Left kidney (tissue), 1 donor: ENCODE measurements at regions not wholly inside any gene's neighbourhood (a gene's known extent, or its start where the extent isn't known, plus 50 kb on each side); places are given as distances from the start of the nearest gene placed in this dataset.

Experiments used
- DNase-seq: peaks from one replicate; pipeline ENCODE4 v3.0.0-alpha.2; 2013

DNA sequence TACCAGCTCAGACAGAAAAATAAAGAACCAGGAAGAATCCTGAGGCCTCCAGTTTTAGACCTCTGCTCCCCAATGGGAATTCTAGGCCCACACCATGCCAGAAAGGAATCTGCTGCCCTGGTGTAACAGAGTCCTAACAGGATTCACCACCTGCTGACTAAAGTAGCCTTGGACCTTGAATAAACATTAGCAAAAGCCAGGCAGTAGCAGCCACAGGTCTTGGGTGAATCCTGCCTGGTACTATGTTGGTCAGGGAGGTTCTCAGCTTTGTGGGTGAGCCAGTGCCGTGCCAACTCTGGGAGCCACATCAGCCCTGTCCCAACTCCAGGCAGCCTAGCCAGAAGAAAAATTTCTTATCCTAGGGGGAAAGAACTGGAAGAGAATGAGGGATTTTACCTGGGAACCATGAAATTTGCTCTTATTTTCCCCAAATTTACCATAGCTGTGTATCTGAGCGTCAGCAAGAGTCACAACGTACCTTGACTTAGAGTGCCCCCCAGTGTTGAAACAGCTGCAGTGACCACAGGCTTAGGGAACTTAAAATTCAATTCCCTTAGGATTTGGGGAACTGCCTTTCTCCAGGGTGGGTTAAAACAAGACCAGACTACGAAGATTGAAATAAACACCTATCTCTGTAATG, 1895.6 kb upstream of the PRR20A start:
- no peak for DNase-seq

DNA sequence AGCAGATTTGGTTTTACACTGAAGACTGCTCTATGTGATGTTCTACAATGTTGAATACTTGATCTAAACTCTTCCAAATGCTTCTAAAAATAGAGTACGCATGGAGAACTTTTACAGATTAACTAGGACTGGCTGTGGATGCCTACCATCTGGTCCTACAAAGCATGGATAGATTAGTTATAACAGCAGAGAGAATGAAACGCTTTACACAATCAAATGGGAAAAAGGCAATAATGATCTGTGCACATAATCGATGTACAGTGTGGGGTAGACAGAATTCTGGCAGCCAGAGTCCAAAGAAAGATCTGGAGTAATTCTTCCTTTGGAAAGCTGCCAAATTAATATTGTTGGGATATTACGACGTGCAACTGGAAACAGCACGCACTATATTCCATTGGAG, 1885.5 kb upstream of the PRR20A start:
- DNase-seq, result no peak

DNA sequence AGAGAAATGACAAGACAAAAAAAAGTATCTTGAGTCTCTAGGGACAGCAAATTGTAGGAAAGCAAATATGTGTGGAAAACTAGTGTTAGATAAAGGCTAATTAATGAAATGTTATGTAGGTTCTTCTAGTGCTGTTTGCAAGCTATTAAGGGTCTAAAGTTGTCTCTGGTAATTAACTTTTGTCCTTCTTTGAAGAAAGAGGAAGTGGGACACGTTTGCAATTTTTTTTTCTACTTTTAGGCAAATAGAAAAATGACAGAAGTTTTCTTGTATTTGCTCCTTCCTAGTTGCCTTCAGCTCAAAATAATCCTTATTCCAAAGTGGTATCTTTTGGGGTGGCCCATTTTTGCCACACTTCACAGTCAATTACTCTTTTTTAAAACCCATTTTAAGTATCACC, 1877.7 kb upstream of the PRR20A start:
- no peak for DNase-seq

DNA sequence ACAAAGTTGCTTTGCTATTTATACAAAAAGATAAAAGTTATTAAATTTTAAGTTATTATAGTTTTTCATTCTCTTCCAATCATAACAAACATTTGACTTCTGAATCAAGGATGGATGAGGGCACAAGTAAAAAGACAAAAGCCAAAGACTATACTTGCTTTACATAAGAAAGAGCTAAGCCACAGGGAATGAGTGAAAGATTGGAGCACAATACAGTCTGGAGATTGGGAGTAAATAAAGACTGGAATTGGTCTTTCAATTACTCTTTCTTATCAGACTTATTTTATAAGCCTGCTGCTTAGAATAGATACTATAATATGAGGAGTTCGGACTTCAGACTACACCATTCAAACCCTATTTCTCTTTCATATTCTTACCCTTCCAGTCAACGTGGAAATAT, 1874.1 kb upstream of the PRR20A start:
- DNase-seq, result no peak

DNA sequence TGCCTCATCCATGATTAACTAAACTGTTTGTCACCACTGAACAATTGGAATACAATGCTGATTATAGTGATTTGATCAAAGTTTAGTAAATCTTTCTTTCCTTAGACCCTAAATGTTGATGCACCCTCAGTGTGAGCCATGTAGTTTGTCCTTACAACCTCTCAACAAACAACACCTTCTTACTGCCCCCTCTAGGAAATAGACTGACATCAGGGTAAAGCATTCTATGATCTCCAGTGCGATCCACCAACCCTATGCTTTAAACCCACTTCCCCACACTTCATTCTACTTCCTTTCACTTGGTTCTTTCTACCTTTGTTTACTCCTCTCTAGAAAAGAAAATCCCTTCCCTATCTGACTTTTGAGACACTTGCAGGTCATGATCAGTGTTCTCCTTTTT, 1842.5 kb upstream of the PRR20A start:
- no peak for DNase-seq

DNA sequence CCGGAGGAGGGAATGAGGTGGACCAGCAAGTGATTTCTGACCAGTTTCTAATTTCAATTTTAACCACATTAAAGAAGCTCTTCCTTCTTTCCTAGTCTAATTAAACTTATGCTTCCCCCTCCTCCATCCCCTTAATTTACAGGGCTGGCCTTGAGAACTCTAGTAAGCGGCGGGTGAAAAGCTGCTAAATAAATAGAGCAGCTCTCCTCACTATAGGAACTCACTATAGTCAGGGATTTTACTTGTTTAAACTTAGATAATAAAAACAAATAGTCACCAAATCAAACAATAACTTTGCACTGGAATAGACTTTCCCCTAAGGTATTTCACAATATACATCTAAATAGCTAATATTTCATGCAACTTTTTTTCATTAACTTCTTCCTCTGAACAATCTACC, 1838.2 kb upstream of the PRR20A start:
- DNase-seq, result no peak

DNA sequence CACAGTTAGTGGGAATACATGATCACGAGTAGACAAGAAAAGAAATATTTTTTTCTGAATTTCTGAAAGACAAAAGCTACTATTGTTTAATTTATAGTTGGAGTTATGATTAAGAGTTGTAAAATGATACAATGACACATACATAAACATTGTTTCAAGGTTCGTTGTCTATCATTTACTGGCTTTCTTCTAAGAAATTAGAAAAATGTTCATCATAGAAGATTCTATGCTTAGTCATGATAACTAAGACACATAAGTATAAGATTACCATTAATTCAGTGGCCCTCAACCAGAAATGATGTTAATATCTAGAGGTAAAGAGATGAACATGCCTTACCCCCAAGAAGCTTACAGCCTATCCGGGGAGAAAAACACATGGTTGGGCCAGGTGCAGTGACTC, 1832.8 kb upstream of the PRR20A start:
- DNase-seq, result no peak

DNA sequence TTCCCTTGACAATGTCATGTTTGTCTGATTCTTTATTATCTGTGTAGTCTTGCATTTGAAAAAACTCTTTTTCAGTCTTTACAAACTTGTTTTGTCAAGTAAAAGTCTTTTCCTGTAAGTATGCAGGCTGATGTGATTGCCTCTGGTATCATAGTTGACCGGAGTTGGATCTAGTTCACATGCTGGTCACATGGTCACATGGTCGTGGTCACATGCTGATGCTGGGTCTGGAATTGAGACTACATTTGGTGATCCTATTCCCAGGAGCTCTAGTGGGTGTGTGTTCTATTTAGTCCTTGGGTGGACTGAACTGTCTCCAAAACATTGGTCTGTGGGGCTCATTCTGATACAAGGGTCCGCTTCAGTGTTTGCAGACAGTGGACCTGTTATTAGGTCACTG, 1798.8 kb upstream of the PRR20A start:
- no peak for DNase-seq

DNA sequence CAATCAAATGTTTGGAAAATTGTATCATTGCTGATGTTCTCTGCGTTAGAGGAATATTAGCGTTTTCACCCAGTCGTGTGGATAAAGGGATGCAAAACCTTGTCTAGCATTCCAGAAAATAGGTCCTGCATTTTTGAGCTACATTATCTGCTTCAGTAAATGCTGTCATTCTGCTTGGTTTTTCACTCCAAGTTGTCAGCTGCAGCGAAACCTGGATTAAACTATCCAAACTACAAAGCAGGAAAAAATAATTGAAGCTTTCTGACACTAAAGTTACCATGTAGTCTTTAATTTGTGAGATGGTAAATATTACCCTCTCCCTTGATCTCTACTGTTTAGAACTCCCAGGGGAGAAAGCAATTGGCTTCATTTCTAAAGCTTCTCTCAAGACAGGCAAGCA, 1795.5 kb upstream of the PRR20A start:
- no peak for DNase-seq

DNA sequence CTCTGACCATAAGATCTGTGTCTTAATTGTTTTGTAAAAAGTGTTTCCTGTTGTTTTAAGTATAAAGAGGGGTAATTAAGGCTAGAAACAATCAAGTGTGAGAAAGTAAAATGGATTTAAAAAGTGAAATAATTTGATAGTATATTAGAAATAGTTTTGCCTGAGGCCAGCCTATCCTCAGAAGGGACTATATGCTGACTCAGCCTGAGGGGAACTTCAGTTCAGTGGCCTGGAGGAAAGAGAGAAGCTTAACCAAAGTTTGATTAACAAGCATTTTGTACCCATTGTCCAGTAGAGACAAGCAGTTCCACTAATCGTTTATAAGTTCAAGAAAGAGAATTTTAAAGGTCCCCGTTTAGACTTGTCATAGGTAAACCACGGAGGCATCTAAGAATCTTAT, 1793.2 kb upstream of the PRR20A start:
- DNase-seq, result no peak

DNA sequence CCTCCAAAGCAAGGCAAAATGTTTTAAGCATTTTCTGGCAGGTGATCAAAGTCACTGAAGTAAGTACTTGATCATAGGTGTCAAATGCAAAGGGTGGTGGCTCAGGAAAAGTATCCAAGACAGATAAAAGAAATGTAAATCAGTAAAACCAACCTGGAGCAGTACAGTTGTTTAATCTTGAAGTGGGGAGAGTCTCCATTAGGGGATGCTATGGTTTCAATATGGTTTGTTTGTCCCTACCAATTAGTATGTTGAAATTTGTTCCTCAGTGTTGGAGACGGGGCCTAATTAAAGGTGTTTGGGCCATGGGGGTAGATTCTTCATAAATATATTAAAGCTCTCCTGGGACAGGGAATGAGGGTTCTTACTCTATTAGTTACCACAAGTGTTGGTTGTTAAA, 1781.7 kb upstream of the PRR20A start:
- no peak for DNase-seq

DNA sequence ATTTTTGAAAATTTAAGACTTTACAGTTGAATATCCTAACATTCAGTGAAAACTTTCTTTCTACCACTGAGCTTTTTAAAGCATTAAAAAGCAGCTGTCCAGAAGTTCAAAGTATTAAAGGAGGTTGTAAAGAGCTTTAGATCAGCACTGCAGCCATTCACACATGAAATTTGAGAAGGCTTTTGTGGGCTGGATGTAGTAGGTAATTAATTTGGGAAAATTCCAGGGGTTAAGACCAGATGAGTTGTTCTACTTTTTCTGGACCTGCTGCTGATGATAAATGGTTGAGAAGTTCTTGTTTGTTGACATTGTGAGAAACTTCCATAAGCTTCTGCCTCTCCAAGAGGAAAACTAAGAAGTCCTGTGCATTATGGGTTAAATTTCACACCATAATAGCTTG, 1779.6 kb upstream of the PRR20A start:
- DNase-seq, result peak; percentile 14

DNA sequence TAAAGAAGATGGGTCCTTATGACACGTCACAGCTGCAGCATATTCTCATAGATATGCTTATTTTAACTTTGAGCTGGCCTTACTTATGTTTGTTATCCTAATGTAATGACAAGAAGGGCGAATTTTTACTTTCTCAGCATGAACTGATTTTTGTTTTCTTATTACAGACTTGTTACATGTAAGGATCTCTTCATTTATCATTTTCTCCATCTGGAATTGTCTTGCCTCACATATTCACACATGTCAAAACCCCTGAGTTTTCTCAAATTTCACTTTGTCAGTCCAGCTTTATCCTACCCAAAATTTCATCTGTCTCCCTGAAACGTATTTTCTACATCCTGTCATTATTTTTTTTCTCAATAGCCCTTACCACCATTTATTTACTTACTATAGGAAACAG, 1774.0 kb upstream of the PRR20A start:
- no peak for DNase-seq

DNA sequence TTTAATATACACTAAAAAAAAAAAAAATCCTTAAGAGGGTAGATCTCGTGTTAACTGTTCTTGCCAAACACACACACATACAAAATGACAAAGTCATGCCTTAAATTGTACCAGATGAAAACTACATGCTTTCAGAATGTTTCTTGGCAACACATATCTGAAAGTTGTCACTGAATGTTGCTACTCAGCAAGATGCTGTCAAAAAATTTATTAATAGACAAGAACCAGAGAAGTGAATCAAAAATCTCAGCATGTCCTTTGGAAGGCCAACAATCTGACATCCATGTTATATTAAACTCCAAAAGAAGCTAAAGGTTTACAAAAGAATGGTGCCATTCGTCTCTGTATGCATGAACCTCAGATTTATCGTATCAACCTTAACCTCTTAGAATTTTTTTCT, 1746.2 kb upstream of the PRR20A start:
- DNase-seq, result no peak

DNA sequence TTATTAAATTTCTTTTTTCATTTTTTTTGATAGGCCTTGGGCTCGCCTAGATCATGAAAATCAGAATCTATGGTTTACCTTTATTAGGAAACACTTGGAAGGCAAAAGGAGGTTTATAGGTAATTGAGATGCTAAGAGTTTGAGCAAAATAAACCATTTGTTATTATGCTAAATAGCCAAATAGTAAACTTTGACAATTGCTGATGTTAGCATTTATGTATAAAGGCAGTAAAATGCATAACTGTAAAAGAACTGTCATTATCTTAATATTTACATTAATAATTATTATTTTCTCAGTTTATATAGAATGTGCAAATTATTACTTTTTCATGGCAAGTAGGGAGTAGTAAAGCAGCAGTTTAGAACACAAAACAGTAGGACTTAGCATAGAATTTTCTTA, 1737.8 kb upstream of the PRR20A start:
- no peak for DNase-seq

DNA sequence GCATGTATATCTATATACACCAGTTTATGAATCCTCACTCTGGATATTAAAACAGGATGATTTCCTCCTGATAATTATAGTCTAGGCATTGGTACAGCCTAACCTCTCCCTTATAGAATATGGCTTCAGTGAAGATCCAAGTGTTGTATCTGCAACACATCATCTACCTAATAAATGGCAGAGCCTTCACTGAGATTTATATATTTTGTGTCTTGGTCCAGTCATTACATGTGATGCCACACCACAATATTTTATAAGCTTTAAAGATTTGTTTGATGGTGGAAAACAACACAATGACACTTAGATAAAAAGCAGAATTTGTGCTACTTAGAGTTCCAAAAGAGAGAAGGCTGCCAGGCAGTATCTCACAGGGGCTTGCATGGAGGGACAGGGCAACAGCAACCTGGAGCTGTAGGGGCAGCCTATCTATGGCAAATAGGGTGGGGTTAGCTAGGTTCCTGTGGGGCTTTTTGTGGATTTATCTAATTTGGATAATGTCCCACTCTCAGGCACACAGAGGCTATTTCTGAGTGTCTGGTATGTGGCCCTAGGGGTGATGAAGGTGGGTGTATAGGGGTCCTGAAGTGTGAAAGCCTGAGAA, 1736.7 kb upstream of the PRR20A start:
- no peak for DNase-seq

DNA sequence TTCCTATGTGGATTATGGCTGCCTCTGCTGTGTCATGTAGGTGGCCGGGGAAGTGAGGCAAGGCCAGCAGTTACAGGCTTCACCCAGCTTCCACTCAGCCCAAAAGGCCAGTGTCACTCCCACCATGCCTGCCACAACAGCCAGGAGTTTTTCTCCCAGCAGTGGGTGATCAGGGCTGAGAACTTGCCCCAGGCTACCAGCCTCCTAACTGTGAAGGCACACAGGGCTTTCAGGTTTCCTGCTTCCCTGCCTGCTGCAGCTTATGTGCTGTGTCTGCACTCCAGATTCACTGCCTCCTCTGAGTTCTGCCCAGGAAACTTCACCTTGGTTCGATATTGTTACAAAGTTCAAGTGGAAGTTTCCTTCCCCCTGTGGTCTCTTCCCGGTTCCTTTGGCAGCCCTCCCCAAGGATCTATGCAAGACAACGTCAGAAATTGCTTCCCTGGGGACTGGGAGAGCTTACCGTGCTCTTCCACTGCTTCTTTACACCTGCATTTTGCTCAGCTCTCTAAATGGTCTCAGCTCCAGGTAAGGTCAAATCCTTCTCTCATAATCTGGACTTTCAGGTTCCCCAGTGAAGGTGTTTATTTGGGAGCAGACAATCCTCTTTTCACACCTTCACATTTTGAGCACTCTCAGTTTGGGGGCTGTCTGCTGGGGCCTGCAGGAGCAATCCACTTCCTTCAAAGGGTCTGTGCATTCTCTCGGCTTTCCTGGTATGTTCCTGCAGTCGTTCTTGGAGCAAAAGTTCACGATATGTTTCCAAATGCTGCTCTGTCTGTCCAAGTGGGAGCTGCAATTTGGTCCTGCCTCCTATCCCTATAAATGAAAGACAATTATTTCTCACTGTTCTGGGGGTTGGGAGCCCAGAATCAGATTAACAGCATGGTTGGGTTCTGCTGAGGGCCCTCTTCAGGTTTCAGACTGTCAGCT, 1730.1 kb upstream of the PRR20A start:
- DNase-seq, result no peak

DNA sequence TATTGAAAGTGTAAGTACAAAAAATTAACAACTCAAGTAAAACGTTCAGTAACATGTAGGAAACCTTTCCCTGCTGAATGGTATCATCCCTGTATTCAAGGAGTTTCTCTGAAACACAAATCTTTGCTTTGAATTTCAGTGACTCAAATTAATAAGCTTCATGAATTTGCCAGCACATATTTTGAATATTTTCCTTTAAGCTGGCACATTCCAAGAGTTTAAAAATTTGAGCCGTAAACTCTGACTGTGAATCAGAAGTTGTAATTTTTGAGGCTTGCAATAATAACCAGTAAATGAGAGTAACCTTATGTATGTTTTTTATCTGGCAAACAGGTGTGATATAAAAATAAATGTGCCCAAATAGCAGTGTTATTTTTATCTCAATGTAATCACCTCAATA, 1722.6 kb upstream of the PRR20A start:
- DNase-seq, result no peak

DNA sequence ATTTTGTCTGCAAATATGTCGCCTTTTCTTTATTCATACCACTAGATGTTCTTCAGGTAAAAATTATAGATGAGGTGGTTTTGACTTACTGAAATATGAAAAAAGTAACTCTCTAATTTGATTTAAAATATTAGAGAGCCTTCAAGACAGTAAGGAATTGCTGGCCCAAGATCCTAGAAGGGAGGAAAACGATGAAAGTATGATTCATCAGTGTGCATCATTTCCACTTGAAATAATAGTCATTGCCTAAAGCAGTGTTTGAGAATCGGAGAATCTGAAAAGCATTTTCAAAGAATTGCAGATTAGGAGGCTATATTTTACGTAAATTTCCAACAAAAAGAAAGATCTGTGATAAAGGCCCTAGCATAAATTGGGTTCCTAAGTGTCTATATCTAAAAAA, 1707.9 kb upstream of the PRR20A start:
- DNase-seq, result no peak

DNA sequence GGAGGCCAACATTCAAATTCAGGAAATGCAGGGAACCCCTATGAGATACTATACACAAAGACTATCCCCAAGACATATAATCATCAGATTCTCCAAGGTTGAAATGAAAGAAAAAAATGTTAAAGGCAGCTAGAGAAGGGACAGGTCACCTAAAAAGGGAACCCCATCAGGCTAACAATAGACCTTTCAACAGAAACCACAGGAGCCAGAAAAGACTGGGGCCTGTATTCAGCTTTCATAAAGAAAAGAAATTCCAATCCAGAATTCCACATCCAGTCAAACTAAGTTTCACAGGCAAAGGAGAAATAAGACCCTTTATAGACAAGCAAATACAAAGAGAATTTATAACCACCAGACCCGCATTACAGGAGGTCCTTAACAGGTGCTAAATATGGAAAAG, 1703.6 kb upstream of the PRR20A start:
- no peak for DNase-seq

DNA sequence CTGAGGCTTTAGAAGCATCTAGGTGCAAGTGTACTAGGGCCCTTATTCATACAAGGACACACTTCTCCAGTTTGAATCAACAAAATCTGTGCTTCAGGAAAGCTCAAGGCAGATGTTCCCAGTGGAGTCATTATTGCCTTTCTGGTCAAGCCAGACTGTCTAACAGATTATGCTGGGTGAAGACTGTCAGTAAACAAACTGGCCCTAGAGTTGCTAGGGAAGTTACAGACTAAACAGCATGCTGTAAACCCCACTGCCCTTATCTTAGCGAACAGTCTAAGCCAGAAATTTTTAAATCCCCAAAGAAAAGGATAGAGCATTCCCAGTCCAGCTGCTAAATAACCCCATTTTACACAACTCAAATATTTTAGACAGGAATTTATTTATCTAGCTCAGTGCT, 1701.3 kb upstream of the PRR20A start:
- DNase-seq, result peak; percentile 6

DNA sequence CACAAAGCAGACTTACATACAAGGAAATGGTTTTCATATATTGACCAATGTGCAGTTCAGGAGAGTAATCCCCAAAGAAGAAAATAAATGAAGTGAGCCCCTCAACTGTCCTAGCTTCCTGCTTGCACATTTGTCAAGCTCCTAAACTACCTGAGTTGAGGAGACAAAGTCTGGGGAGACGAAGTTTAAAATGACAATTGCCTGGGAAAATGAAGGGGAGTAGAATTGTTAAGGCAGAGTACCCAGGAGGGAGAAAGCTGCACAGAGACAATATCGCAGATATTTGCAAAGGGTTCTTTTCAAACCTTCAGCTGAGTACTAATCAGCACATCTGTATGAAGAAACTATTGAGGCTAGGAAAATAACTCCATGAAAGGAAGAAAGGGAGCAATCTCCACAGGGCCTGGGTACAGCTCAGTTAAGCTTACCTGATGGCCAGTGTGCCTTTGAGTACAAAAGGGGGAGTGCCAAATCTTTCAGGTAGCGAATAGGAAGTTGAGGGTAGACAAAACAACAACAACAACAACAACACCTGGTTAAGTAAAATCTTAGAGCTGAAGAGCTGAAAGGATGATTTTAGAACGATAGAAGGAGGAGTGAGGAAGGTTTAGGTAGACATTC, 1700.1 kb upstream of the PRR20A start:
- DNase-seq, result no peak

DNA sequence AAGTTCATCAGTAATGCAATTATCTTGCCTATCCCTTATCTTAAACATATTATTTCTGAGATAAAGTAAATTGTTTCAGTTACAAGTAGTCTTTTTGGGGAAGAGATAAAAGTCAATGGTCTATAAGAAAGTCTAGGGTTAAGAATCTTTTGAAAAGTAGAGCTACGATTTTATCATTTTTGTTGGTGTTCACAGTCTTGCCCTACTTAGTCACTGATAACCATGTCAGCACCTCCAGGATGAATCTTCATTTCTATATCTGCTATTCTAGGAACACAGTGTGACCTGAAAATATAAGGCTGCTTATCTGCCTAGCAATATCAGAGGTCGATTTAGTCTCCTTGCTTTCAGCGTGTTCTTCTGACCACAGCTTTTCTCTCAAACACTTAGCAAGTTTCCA, 1676.5 kb upstream of the PRR20A start:
- no peak for DNase-seq
